Stromal cell of bone marrow (primary cell): ENCODE measurements at regions not wholly inside any gene's neighbourhood (a gene's known extent, or its start where the extent isn't known, plus 50 kb on each side); places are given as distances from the start of the nearest gene placed in this dataset.
A peak's percentile ranks its signal among the peaks of the same experiment; 100 is the strongest.

Experiments used
- DNase-seq: peaks from one replicate; pipeline ENCODE4 v3.0.0-alpha.2; 2012; ENCODE audit warnings: low read depth

DNA sequence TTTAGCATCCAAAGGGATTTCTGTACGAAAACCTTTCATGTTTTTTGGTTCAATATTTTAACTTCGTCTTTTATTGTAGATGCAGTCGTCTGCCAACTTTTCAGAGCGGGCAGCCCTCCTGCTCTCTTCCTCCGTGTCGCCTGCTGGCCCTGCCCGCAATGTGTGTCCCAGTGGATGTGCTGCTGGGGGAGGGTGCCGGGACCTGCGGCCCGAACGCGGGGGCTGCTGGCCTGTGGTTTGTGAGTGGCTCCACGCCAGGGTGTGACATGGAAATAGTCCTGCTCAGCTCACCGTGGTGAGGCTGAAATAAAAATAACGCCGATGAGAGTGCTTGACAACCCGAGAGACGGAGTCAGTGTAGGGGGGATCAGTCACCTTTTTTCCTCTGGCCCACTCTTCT, 59.7 kb upstream of the GRPEL1 start:
- no peak for DNase-seq

DNA sequence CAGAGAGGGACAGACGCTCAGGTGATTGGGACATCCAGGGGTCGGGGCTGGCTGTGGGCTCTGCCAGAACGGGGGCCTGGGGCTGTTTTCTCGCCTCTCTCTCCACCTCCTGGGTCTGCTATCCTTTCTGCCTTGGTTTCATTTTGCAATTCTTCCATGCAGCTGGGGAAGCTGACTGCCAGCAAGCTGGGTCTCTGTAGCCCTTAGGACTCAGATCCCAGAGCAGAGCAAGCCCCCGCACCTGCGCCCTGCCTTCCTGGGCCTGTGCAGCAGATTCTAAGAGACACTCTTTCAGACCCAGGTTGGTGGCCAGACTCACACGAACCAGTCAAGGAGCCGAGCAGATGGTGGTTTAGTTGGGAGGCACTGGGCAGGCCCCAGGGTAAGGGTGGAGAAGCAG, 59.1 kb upstream of the GRPEL1 start:
- no peak for DNase-seq

DNA sequence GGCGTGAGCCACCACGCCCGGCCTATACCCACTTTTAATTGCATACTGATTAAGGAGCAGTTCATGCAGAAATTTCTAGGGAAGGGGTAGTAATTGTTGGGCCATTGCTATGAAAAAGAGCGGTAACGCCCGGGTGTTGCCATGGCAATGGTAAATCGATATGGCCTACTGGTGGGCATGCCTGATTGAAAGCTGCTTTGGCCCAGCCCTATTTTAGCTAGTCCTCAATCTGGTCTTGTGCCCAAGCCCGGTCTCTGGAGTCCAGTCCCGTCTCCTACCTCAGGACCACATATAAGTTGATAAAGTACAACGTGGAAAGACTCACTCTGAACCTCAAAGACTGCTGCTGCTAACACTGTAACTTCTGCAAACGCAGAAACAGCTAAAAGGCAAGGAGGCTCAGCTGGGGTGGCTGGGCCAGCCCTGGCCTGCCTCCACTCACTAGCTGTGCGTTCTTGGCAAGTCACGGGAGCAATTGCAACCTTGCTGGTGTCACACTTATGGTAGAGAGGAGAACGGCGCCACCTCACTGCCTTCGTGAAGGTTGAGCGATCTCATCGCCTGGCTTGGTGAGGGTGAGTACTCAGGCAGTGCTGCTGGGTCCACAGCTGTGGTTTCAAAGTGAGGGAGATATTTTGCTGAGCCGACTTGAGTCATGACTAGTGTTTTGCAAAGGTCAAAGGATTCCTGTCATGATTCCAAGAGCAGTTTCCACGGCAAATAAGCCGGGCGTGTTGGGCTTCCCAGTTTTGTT, 57.0 kb upstream of the GRPEL1 start:
- peak; percentile 96 for DNase-seq

DNA sequence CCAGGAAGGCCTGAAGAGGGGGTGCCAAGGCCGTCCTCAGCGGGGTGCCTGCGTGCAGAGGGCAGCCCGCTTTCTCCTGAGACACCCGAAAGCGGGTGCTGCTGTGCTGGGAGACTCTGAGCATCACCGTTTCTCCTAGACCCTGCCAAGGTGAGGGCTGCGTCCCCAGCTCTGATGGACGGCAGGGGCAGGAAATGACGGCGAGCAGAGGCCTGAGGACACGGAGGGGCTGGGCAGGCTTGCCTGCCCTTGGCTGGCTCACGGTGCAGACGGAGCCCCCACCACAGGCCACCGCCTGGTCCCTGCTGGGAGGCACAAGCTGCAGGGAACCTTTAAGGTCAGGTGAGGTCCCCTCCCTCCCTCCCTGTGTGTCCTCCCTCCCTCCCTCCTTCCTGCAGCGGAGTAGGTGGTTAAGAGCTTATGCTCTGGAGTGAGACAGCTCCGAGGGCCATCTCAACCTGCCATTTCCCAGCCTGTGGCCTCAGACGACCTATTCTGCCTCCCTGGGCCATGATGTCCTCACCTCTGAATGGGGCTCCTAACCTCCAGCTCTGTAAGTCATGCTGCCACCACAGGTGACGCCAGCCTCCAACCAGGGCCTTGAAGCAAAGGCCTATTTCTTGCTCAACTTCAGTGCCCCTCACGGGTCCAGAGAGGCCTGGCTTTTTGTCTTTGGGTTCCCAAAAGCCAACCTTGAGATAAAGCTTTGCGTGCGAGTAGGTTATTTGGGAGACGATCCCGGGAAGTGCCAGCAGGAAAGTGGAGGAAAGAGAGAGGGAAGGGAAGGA, 54.2 kb upstream of the GRPEL1 start:
- no peak for DNase-seq

DNA sequence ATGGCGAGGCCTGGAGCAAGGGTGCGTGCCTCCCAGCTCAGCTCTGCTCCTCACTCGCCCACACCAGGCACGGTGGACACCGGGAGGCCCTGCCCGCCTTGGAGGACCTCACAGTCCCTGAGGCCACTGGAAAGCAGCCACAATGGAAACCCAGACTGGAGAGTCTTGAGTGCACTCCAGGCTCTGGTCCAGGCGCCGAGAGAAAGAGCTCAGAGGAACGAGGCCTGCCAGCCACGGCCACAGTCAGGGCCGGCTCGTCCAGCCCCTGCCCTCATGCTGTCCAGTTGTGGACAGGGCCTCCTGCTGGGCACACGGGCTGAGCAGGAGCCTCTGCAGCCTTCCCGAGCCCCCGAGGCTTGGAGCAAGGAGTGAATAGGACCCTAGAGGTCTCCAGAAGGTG, 53.3 kb upstream of the GRPEL1 start:
- no peak for DNase-seq

DNA sequence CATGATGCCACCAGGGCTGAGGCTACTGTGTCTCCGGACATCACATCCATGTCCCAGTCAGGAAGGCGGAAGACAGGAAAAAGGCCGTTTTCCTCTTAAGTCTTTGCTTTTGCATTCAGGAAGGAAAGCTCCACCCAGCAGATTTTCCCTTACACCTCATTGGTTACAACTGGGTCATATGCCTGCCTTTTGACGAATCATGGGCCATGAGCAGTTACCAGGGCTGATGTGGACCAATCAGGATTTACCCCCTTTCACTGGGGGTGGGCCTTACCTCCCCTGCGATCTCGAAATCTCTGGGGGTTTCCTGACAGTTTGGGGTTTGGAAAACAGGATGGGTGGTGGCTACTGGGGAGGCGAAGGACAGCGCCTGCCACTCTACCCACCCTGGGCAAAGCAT, 52.5 kb upstream of the GRPEL1 start:
- no peak for DNase-seq

DNA sequence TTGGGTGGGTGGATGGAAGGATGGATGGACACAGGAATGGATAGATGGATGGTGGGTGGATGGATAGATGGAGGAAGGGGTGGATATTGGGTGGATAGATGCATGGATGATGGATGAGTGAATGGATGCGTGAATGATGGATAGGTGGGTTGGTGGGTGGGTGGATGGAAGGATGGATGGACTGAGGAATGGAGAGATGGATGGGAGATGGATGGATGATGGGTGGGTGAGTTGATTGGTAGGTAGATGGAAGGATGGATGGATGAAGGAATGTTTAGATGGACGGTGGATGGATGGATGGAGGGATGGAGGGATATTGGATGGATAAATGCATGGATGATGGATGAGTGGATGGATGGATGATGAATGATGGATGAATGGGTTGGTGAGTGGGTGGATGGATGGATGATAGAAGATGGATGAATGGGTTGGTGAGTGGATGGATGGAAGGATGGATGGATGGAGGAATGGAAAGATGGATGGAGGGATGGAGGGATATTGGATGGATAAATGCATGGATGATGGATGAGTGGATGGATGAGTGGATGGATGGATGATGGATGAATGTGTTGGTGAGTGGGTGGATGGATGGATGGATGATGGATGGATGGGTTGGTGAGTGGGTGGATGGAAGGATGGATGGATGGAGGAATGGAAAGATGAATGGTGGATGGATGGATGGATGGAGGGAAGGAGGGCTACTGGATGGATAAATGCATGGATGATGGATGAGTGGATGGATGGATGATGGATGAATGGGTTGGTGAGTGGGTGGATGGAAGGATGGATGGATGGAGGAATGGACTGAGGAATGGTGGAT, 50.4 kb upstream of the GRPEL1 start:
- DNase-seq: no peak
